ENCODE measurements at regions not wholly inside any gene's neighbourhood (a gene's known extent, or its start where the extent isn't known, plus 50 kb on each side); places are given as distances from the start of the nearest gene placed in this dataset.

DNA sequence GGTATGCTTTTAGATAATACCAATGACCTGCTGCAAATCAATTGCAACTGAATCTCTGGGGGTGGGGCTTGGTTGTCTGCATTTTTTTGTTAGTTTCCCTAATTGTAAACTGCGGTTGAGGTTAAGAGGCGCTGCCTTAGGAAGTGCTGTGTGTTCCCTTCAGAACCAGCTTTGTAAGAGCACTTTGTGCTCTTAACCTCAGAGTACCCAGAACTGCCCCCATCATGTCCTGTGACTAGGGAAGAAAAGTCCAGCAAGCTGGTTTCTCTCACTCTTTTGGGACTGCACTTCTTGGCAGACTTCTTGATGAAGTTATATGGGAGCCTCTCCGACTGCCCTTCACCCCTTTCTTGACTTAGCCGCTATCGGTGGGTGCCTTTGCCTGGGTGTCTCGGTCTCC, 245.5 kb upstream of the CXCR4 start:
- TF ChIP-seq CTCF (IDR thresholded peaks at IDR 0.05; ENCODE audit: insufficient read depth, low read depth, low read length) (no peak), EZH2 (IDR thresholded peaks at IDR 0.05; ENCODE audit: insufficient read depth, low read length) (no peak)
- H3K4me1 Mint-ChIP-seq (ENCODE audit: low read depth, unreplicated experiment), result no peaks in the 10 kb centered on the region
- Histone ChIP-seq H3K36me3 (ENCODE audit: insufficient read depth, low read length) (no peaks in the 10 kb centered on the region), H3K79me2 (ENCODE audit: insufficient read depth, low read length) (no peaks in the 10 kb centered on the region), H3K4me1 (ENCODE audit: insufficient read depth, low read length) (no peaks in the 10 kb centered on the region), H3K9me3 (ENCODE audit: insufficient read depth, low read depth, low read length) (no peaks in the 10 kb centered on the region), H2AFZ (ENCODE audit: low read depth, low read length) (no peak overlapping the region), H3K9ac (ENCODE audit: low read length) (no peak overlapping the region), H3K4me3 (ENCODE audit: insufficient read depth, low read depth, low read length) (no peak overlapping the region), H3K4me2 (ENCODE audit: low read length) (no peak overlapping the region), H3K27me3 (ENCODE audit: insufficient read depth, low read length) (no peaks in the 10 kb centered on the region), H4K20me1 (ENCODE audit: insufficient read depth, low read length) (no peaks in the 10 kb centered on the region), H3K27ac (ENCODE audit: low read depth, low read length) (no peak overlapping the region)
- no peaks in the 10 kb centered on the region for H3K9me3 Mint-ChIP-seq (ENCODE audit: unreplicated experiment)
- DNase-seq (ENCODE audit: low read depth) (no peak), FAIRE-seq (no peak)
- peaks cover 6% of the 10 kb centered on the region for H3K27me3 Mint-ChIP-seq (ENCODE audit: low read depth, unreplicated experiment)
- no peak overlapping the region for H3K4me3 Mint-ChIP-seq (ENCODE audit: unreplicated experiment)
- no peak overlapping the region for H3K27ac Mint-ChIP-seq (ENCODE audit: unreplicated experiment)
- H3K36me3 Mint-ChIP-seq (ENCODE audit: low read depth, unreplicated experiment), result no peaks in the 10 kb centered on the region

GRCh38 chr2:136362676-136363390, 244.9 kb upstream of the CXCR4 start:
- FAIRE-seq (no peak), DNase-seq (ENCODE audit: low read depth) (peak; percentile 14)
- no peak for TF ChIP-seq EZH2 (IDR thresholded peaks at IDR 0.05; ENCODE audit: insufficient read depth, low read length)
- no peak for TF ChIP-seq CTCF (IDR thresholded peaks at IDR 0.05; ENCODE audit: insufficient read depth, low read depth, low read length)
- Histone ChIP-seq H3K27ac (ENCODE audit: low read depth, low read length) (no peak overlapping the region), H2AFZ (ENCODE audit: low read depth, low read length) (no peak overlapping the region), H3K9ac (ENCODE audit: low read length) (no peak overlapping the region), H3K4me3 (ENCODE audit: insufficient read depth, low read depth, low read length) (no peak overlapping the region), H3K27me3 (ENCODE audit: insufficient read depth, low read length) (no peaks in the 10 kb centered on the region), H4K20me1 (ENCODE audit: insufficient read depth, low read length) (no peaks in the 10 kb centered on the region), H3K36me3 (ENCODE audit: insufficient read depth, low read length) (no peaks in the 10 kb centered on the region), H3K4me2 (ENCODE audit: low read length) (no peak overlapping the region), H3K79me2 (ENCODE audit: insufficient read depth, low read length) (no peaks in the 10 kb centered on the region), H3K9me3 (ENCODE audit: insufficient read depth, low read depth, low read length) (no peaks in the 10 kb centered on the region), H3K4me1 (ENCODE audit: insufficient read depth, low read length) (no peaks in the 10 kb centered on the region)
- Mint-ChIP-seq H3K36me3 (ENCODE audit: low read depth, unreplicated experiment) (no peaks in the 10 kb centered on the region), H3K27ac (ENCODE audit: unreplicated experiment) (no peak overlapping the region), H3K27me3 (ENCODE audit: low read depth, unreplicated experiment) (peaks cover 6% of the 10 kb centered on the region), H3K9me3 (ENCODE audit: unreplicated experiment) (no peaks in the 10 kb centered on the region), H3K4me3 (ENCODE audit: unreplicated experiment) (no peak overlapping the region), H3K4me1 (ENCODE audit: low read depth, unreplicated experiment) (no peaks in the 10 kb centered on the region)

DNA sequence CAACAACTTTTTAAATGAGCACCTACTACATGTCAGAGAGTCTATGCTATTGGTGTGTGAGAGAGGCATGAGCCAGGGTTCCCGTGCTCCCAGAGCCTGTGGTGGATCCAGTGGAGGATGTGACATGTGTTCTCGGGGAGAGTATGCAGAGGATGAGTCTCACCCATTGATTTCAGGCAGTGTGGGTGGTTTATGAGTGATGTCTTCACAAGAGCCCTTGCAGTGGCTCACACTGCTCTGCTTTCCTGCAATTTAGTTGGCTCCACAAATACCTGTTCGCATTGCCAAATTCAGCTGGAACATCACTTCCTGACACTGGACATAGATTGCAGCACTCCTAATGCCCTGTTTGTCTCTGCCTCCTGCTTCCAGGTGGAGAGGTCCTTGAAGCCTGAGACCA, 243.6 kb upstream of the CXCR4 start:
- Mint-ChIP-seq H3K9me3 (ENCODE audit: unreplicated experiment) (no peaks in the 10 kb centered on the region), H3K27ac (ENCODE audit: unreplicated experiment) (no peak overlapping the region), H3K4me3 (ENCODE audit: unreplicated experiment) (no peak overlapping the region), H3K27me3 (ENCODE audit: low read depth, unreplicated experiment) (peaks cover 10% of the 10 kb centered on the region), H3K36me3 (ENCODE audit: low read depth, unreplicated experiment) (no peaks in the 10 kb centered on the region), H3K4me1 (ENCODE audit: low read depth, unreplicated experiment) (no peaks in the 10 kb centered on the region)
- Histone ChIP-seq H3K4me3 (ENCODE audit: insufficient read depth, low read depth, low read length) (no peak overlapping the region), H3K4me2 (ENCODE audit: low read length) (no peak overlapping the region), H3K9ac (ENCODE audit: low read length) (no peak overlapping the region), H3K27me3 (ENCODE audit: insufficient read depth, low read length) (no peaks in the 10 kb centered on the region), H3K36me3 (ENCODE audit: insufficient read depth, low read length) (no peaks in the 10 kb centered on the region), H3K27ac (ENCODE audit: low read depth, low read length) (no peak overlapping the region), H4K20me1 (ENCODE audit: insufficient read depth, low read length) (no peaks in the 10 kb centered on the region), H3K9me3 (ENCODE audit: insufficient read depth, low read depth, low read length) (no peaks in the 10 kb centered on the region), H3K79me2 (ENCODE audit: insufficient read depth, low read length) (no peaks in the 10 kb centered on the region), H3K4me1 (ENCODE audit: insufficient read depth, low read length) (no peaks in the 10 kb centered on the region), H2AFZ (ENCODE audit: low read depth, low read length) (no peak overlapping the region)
- no peak for DNase-seq (ENCODE audit: low read depth)
- FAIRE-seq, result no peak
- TF ChIP-seq CTCF (IDR thresholded peaks at IDR 0.05; ENCODE audit: insufficient read depth, low read depth, low read length) (no peak), EZH2 (IDR thresholded peaks at IDR 0.05; ENCODE audit: insufficient read depth, low read length) (no peak)
